GM12873 (cell line): ENCODE measurements at regions not wholly inside any gene's neighbourhood (a gene's known extent, or its start where the extent isn't known, plus 50 kb on each side); places are given as distances from the start of the nearest gene placed in this dataset.

Experiments used
- CTCF ChIP-seq: IDR thresholded peaks from 2 replicates; pipeline ENCODE4 v1.5.1; 2012; ENCODE audit warnings: low read depth, mild to moderate bottlenecking, moderate library complexity, low read length, control low read depth; ENCODE audit not compliant: insufficient read depth; ENCODE audit errors: missing control alignments

- TF ChIP-seq CTCF = no peak
Measured at GRCh38 chr12:68530965-68531364, 79.7 kb upstream of the RAP1B start.

- no peak for TF ChIP-seq CTCF
Measured at GRCh38 chr12:68532204-68532886, 78.4 kb upstream of the RAP1B start.

GRCh38 chr12:68532887-68533248 lies 77.8 kb upstream of the RAP1B start:
- no peak for TF ChIP-seq CTCF

GRCh38 chr12:68534108-68534507 lies 76.6 kb upstream of the RAP1B start:
- TF ChIP-seq CTCF = no peak

- TF ChIP-seq CTCF = no peak
Measured at GRCh38 chr12:68536885-68537485, 73.7 kb upstream of the RAP1B start.

- TF ChIP-seq CTCF = no peak
Measured at GRCh38 chr12:68537571-68537970, 73.1 kb upstream of the RAP1B start.

GRCh38 chr12:68538726-68539614 lies 71.7 kb upstream of the RAP1B start:
- TF ChIP-seq CTCF = no peak
